ENCODE measurements at regions not wholly inside any gene's neighbourhood (a gene's known extent, or its start where the extent isn't known, plus 50 kb on each side); places are given as distances from the start of the nearest gene placed in this dataset.

GRCh38 chr12:29025937-29026336, 123.1 kb upstream of the FAR2 start:
- Histone ChIP-seq H3K9ac (ENCODE audit: extremely low read depth, insufficient read length, low read length) (no peak overlapping the region), H2BK20ac (ENCODE audit: low read depth, low read length, poor library complexity, severe bottlenecking) (no peak overlapping the region), H3T11ph (ENCODE audit: low read length) (no peak overlapping the region), H3K79me1 (ENCODE audit: insufficient read depth, low read depth, low read length, poor library complexity, severe bottlenecking) (no peaks in the 10 kb centered on the region), H3K18ac (ENCODE audit: insufficient read length, low read depth, low read length) (no peak overlapping the region), H4K91ac (ENCODE audit: insufficient read length, low read depth, low read length) (no peak overlapping the region), H2AFZ (ENCODE audit: low read length) (no peak overlapping the region), H4K20me1 (ENCODE audit: control insufficient read depth, insufficient read depth, insufficient read length) (no peaks in the 10 kb centered on the region), H3K23ac (ENCODE audit: insufficient read length, low read depth, low read length) (no peak overlapping the region), H3K9me3 (ENCODE audit: control insufficient read depth, low read depth, low read length) (no peaks in the 10 kb centered on the region), H3K79me2 (ENCODE audit: insufficient read depth, low read length) (no peaks in the 10 kb centered on the region), H3K4me1 (ENCODE audit: insufficient read depth, low read length) (no peaks in the 10 kb centered on the region), H3K56ac (ENCODE audit: insufficient read length, low read depth, low read length) (no peak overlapping the region), H3K23me2 (ENCODE audit: insufficient read length, low read depth, low read length, poor library complexity, severe bottlenecking) (no peaks in the 10 kb centered on the region), H3K4me2 (ENCODE audit: insufficient read depth, insufficient read length, low read length) (no peak overlapping the region), H2BK120ac (ENCODE audit: low read depth, low read length, poor library complexity, severe bottlenecking) (no peak overlapping the region), H2AK5ac (ENCODE audit: insufficient read length, low read length) (no peak overlapping the region), H2BK5ac (ENCODE audit: insufficient read length, low read length) (no peak overlapping the region), H4K8ac (replicated peaks; ENCODE audit: insufficient read length, low read depth, low read length) (no peak overlapping the region), H2BK15ac (ENCODE audit: low read depth, low read length) (no peak overlapping the region), H3K27ac (ENCODE audit: insufficient read length, low read depth, low read length) (no peak overlapping the region), H2BK12ac (ENCODE audit: insufficient read length, low read depth, low read length) (no peak overlapping the region), H3K14ac (ENCODE audit: insufficient read depth, low read length) (no peak overlapping the region), H4K5ac (ENCODE audit: insufficient read length, low read depth, low read length) (no peak overlapping the region), H3K4ac (ENCODE audit: low read depth, low read length) (no peak overlapping the region), H3K27me3 (ENCODE audit: insufficient read depth, low read length) (no peaks in the 10 kb centered on the region)
- no peak overlapping the region for H3K27ac Mint-ChIP-seq
- H3K36me3 Mint-ChIP-seq (ENCODE audit: insufficient read depth in 1 of 3, low read depth in 3 of 3), result no peaks in the 10 kb centered on the region
- no peak for DNase-seq
- no CpG with 5 or more reads among the region's 2 CpGs for WGBS (ENCODE audit: extremely low coverage, insufficient read length, low lambda C conversion rate)
- no peak overlapping the region for H3K4me3 Mint-ChIP-seq
- peaks cover 9 to 10% of the 10 kb centered on the region in 2 experiments for H3K4me1 Mint-ChIP-seq
- peaks cover 2% of the 10 kb centered on the region; the same call in 1 of the 2 replicates for H3K27me3 Mint-ChIP-seq (ENCODE audit: low read depth)
- no peak for TF ChIP-seq CTCF (conservative IDR thresholded peaks at IDR 0.05)
- no peaks in the 10 kb centered on the region for H3K9me3 Mint-ChIP-seq

Data from H9 (cell line).